Gastrocnemius medialis (tissue), 4 donors: ENCODE measurements at regions not wholly inside any gene's neighbourhood (a gene's known extent, or its start where the extent isn't known, plus 50 kb on each side); places are given as distances from the start of the nearest gene placed in this dataset.

Experiments used
- ATAC-seq, 2 donors: fragments of 150-250 bp; one replicate each; pipeline ENCODE4 v1.9.1; 2016
- DNase-seq, 2 donors: peaks; one replicate each; pipeline ENCODE4 v3.0.0-alpha.2; 2019
- H3K27ac ChIP-seq, 4 donors: fragments of 200-600 bp; sonication (generic); 1 replicate in 1 of 4; 2 replicates in 3 of 4; pipeline ENCODE4 v1.5.1; 2016 to 2018; ENCODE audit warnings: mild to moderate bottlenecking in 2 of 4, moderate library complexity in 1 of 4
- H3K27me3 ChIP-seq, 3 donors: fragments of 200-600 bp; sonication (generic) in 2 of 3; 1 replicate in 1 of 3; 2 replicates in 2 of 3; pipeline versions ENCODE4 v1.5.1 to v1.6.0; 2016 to 2019; ENCODE audit warnings: mild to moderate bottlenecking in 1 of 3, moderate library complexity in 1 of 3
- H3K36me3 ChIP-seq, 2 donors: fragments of 200-600 bp; sonication (generic) in 1 of 2; one replicate each; pipeline ENCODE4 v1.5.1; 2017 to 2018
- H3K4me1 ChIP-seq, 2 donors: fragments of 200-600 bp; sonication (generic) in 1 of 2; one replicate each; pipeline ENCODE4 v1.5.1; 2016 to 2017; ENCODE audit warnings: mild to moderate bottlenecking in 2 of 2
- H3K4me3 ChIP-seq, 4 donors: fragments of 200-600 bp; sonication (generic) in 3 of 4; 1 replicate in 1 of 4; 2 replicates in 3 of 4; pipeline ENCODE4 v1.5.1; 2016 to 2019; ENCODE audit warnings: mild to moderate bottlenecking in 2 of 4
- H3K9me3 ChIP-seq, 3 donors: fragments of 200-600 bp; sonication (generic) in 2 of 3; 1 replicate in 1 of 3; 2 replicates in 2 of 3; pipeline ENCODE4 v1.5.1; 2016 to 2019
- POLR2A ChIP-seq, 2 donors: fragments of 450-650 bp; IDR thresholded peaks; one replicate each; pipeline ENCODE4 v1.6.1; 2017; ENCODE audit warnings: antibody characterized with exemption in 2 of 2, mild to moderate bottlenecking in 2 of 2, moderate library complexity in 2 of 2
- in situ Hi-C, 4 donors: fragments of 200-750 bp; cut with MboI; loops; one replicate each; pipeline versions ENCODE4 v1.15.0 to v1.8.0; 2017; ENCODE audit warnings: low sequenced_read_pairs in 4 of 4
- intact Hi-C: fragments of 100-400 bp; cut with DNase I; formaldehyde crosslinking; loops from one replicate; pipeline ENCODE4 v1.15.1; 2023; ENCODE audit warnings: low total_unique reads
- TF ChIP-seq, protein P1 (sequence below), 5 experiments: fragments of 450-650 bp in 3 of 5; fragments of 200-600 bp in 2 of 5; sonication (generic) in 2 of 5; IDR thresholded peaks in 4 of 5; conservative IDR thresholded peaks in 1 of 5; 1 replicate in 4 of 5; 2 replicates in 1 of 5; pipeline ENCODE4 v1.5.1; 2016 to 2019; ENCODE audit warnings: antibody characterized with exemption in 5 of 5, mild to moderate bottlenecking in 3 of 5, moderate library complexity in 3 of 5

DNA sequence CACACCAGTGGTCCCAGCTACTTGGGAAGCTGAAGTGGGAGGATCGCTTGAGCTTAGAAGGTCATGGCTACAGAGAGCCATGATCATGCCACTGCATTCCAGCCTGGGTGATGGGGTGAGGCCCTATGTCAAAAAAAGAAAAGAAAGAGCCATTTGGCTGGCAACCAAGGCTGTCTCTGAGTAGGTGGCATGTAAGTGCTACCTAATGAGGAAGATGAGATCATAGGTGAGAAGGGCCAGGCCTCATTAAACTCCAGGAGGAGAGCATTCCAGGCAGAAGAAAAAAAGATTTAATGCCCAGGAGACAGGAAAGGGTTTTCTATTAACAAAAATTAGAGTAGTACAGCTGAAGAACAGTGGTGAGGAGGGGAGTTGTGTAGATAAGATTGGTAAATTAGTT, 103.4 kb upstream of the ZNF678 start:
- Histone ChIP-seq H3K4me1 (no peaks in the 10 kb centered on the region), H3K4me3 (no peak overlapping the region), H3K36me3 (no peaks in the 10 kb centered on the region), H3K27me3 (no peaks in the 10 kb centered on the region), H3K9me3 (no peaks in the 10 kb centered on the region), H3K27ac (no peak overlapping the region)
- TF ChIP-seq, protein P1, sequence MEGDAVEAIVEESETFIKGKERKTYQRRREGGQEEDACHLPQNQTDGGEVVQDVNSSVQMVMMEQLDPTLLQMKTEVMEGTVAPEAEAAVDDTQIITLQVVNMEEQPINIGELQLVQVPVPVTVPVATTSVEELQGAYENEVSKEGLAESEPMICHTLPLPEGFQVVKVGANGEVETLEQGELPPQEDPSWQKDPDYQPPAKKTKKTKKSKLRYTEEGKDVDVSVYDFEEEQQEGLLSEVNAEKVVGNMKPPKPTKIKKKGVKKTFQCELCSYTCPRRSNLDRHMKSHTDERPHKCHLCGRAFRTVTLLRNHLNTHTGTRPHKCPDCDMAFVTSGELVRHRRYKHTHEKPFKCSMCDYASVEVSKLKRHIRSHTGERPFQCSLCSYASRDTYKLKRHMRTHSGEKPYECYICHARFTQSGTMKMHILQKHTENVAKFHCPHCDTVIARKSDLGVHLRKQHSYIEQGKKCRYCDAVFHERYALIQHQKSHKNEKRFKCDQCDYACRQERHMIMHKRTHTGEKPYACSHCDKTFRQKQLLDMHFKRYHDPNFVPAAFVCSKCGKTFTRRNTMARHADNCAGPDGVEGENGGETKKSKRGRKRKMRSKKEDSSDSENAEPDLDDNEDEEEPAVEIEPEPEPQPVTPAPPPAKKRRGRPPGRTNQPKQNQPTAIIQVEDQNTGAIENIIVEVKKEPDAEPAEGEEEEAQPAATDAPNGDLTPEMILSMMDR (IDR thresholded peaks at IDR 0.05 in 4 of 5, conservative IDR thresholded peaks at IDR 0.05 in 1 of 5), result no peak
- no peak for TF ChIP-seq POLR2A (IDR thresholded peaks at IDR 0.05)
- in situ Hi-C loops, result no loop called here
- DNase-seq (no peak), ATAC-seq (no peak)
- intact Hi-C loops, result no loop called here

GRCh38 chr1:227459326-227459841, 104.0 kb upstream of the ZNF678 start:
- Histone ChIP-seq H3K9me3 (no peaks in the 10 kb centered on the region), H3K4me1 (no peaks in the 10 kb centered on the region), H3K4me3 (no peak overlapping the region), H3K36me3 (no peaks in the 10 kb centered on the region), H3K27ac (no peak overlapping the region), H3K27me3 (no peaks in the 10 kb centered on the region)
- no peak for TF ChIP-seq POLR2A (IDR thresholded peaks at IDR 0.05)
- TF ChIP-seq, protein P1 (IDR thresholded peaks at IDR 0.05 in 4 of 5, conservative IDR thresholded peaks at IDR 0.05 in 1 of 5), result no peak
- intact Hi-C loops, result no loop called here
- DNase-seq (no peak), ATAC-seq (no peak)
- in situ Hi-C loops, result no loop called here

GRCh38 chr1:227454686-227455085, 108.7 kb upstream of the ZNF678 start:
- H3K27me3 ChIP-seq, result peaks cover 0 to 8% (median 5%) of the 10 kb centered on the region in 3 donors
- in situ Hi-C loops, result no loop called here
- no peak overlapping the region for H3K4me3 ChIP-seq
- intact Hi-C loops, result no loop called here
- H3K9me3 ChIP-seq, result no peaks in the 10 kb centered on the region
- peaks cover 3 to 4% of the 10 kb centered on the region in 2 donors for H3K4me1 ChIP-seq
- ATAC-seq, result no peak
- TF ChIP-seq, protein P1 (IDR thresholded peaks at IDR 0.05 in 4 of 5, conservative IDR thresholded peaks at IDR 0.05 in 1 of 5), result no peak
- no peak for TF ChIP-seq POLR2A (IDR thresholded peaks at IDR 0.05)
- H3K36me3 ChIP-seq, result no peaks in the 10 kb centered on the region
- no peak overlapping the region for H3K27ac ChIP-seq
- DNase-seq, result no peak

DNA sequence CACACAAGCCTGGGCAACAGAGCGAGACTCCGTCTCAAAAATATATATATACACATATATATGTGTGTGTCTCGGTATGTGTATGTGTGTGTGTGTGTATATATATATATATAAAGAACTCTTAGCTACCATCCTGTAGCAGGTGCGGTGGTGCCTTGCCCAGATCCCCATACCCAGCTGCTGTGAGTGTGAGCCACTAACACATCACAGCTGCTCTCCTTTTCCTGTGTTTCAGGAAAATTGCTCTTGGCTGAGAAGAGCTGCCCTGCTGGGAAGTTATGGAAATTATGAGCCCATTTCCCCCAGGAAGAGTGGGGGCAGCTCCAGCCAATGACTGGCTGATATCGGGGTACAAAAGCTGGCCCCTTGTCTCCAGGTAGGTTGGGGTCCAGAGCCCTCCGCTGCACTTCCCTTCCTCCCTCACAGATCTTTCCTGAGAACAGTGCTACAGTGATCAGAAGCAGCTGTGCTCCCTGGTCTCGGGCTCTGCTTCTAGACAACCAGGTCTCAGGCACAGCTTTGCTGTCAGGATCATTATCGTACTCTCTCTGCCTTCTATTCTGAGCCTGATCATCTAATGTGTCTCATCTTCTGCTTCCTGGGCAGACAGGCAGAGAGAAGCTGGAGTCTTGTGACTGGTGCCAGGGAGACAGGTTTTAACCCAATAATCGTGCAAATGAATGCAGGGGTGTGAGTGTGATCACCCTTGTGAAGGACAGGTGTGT, 109.6 kb upstream of the ZNF678 start:
- no peak overlapping the region for H3K27ac ChIP-seq
- H3K27me3 ChIP-seq, result peaks cover 0 to 8% (median 5%) of the 10 kb centered on the region in 3 donors
- H3K36me3 ChIP-seq, result no peaks in the 10 kb centered on the region
- no peak for TF ChIP-seq POLR2A (IDR thresholded peaks at IDR 0.05)
- TF ChIP-seq, protein P1 (IDR thresholded peaks at IDR 0.05 in 4 of 5, conservative IDR thresholded peaks at IDR 0.05 in 1 of 5), result no peak
- no peak overlapping the region for H3K4me3 ChIP-seq
- H3K9me3 ChIP-seq, result no peaks in the 10 kb centered on the region
- DNase-seq (no peak), ATAC-seq (no peak)
- intact Hi-C loops, result no loop called here
- in situ Hi-C loops, result no loop called here
- peaks cover 3 to 4% of the 10 kb centered on the region in 2 donors for H3K4me1 ChIP-seq
